Activated CD8-positive, alpha-beta T cell treated with anti-CD3 and anti-CD28 coated beads, Interleukin-2, amount 10 ng/mL, durations not matched to agents 7 days and 5 days (primary cell): ENCODE measurements at regions not wholly inside any gene's neighbourhood (a gene's known extent, or its start where the extent isn't known, plus 50 kb on each side); places are given as distances from the start of the nearest gene placed in this dataset.
"Not testable (repeated sequence)": the region's sequence is repeated elsewhere in the genome, so short reads cannot be mapped to it uniquely, and the experiment has no call there.

Experiments used
- ATAC-seq: fragments of 150-1000 bp; cut with Tn5 transposase; one replicate; pipeline ENCODE4 v1.10.0; 2021; ENCODE audit warnings: moderate library complexity
- CTCF ChIA-PET: fragments of 350-600 bp; sonication (Branson Sonifier 250); formaldehyde crosslinking; loops from one replicate; lab custom pipeline; 2021; ENCODE audit warnings: antibody characterized with exemption; lab: Charles Lee
- POLR2A ChIA-PET: fragments of 350-600 bp; sonication (Branson Sonifier 250); formaldehyde crosslinking; loops from one replicate; lab custom pipeline; 2021; ENCODE audit warnings: antibody characterized with exemption; lab: Charles Lee
- DNase-seq: peaks from one replicate; pipeline ENCODE4 v3.0.0-alpha.2; 2020
- H3K27ac Mint-ChIP-seq: one replicate; pipeline ENCODE4 v1.8.0; 2021; ENCODE audit warnings: mild to moderate bottlenecking, mixed read lengths
- H3K27me3 Mint-ChIP-seq: one replicate; pipeline ENCODE4 v1.8.0; 2021; ENCODE audit warnings: low read depth, mixed read lengths
- H3K36me3 Mint-ChIP-seq: one replicate; pipeline ENCODE4 v1.8.0; 2021; ENCODE audit warnings: low read depth, mixed read lengths
- H3K4me1 Mint-ChIP-seq: one replicate; pipeline ENCODE4 v1.8.0; 2021; ENCODE audit warnings: low read depth, mixed read lengths
- H3K4me3 Mint-ChIP-seq: one replicate; pipeline ENCODE4 v1.8.0; 2021; ENCODE audit warnings: mild to moderate bottlenecking, mixed read lengths
- H3K9me3 Mint-ChIP-seq: one replicate; pipeline ENCODE4 v1.8.0; 2022; ENCODE audit warnings: mixed read lengths; ENCODE audit not compliant: insufficient read depth

- POLR2A ChIA-PET = no interaction called here
- DNase-seq (no peak), ATAC-seq (no peak)
- H3K36me3 Mint-ChIP-seq = no peaks in the 10 kb centered on the region
- H3K27me3 Mint-ChIP-seq = no peaks in the 10 kb centered on the region
- CTCF ChIA-PET = no interaction called here
- H3K4me1 Mint-ChIP-seq = no peaks in the 10 kb centered on the region
- no peak overlapping the region for H3K27ac Mint-ChIP-seq
- H3K4me3 Mint-ChIP-seq = no peak overlapping the region
- peaks cover 5% of the 10 kb centered on the region for H3K9me3 Mint-ChIP-seq
Observed at GRCh38 chr1:190935925-190936324, 458.3 kb upstream of the BRINP3 start.

- ChIA-PET POLR2A (no interaction called here), CTCF (no interaction called here)
- no peaks in the 10 kb centered on the region for H3K27me3 Mint-ChIP-seq
Observed at GRCh38 chr1:190936337-190936736, 458.7 kb upstream of the BRINP3 start.

GRCh38 chr1:190940951-190941350, 463.3 kb upstream of the BRINP3 start:
- ChIA-PET POLR2A (no interaction called here), CTCF (no interaction called here)
- Mint-ChIP-seq H3K4me3 (no peak overlapping the region), H3K27ac (no peak overlapping the region), H3K36me3 (no peaks in the 10 kb centered on the region), H3K9me3 (peaks cover 11% of the 10 kb centered on the region), H3K27me3 (no peaks in the 10 kb centered on the region), H3K4me1 (no peaks in the 10 kb centered on the region)
- no peak for ATAC-seq
- no peak for DNase-seq

More at GRCh38 chr1:190936337-190936736, 458.7 kb upstream of the BRINP3 start:
- Mint-ChIP-seq H3K4me3 (no peak overlapping the region), H3K36me3 (no peaks in the 10 kb centered on the region), H3K27ac (no peak overlapping the region), H3K9me3 (peaks cover 5% of the 10 kb centered on the region), H3K4me1 (no peaks in the 10 kb centered on the region)
- no peak for DNase-seq
- no peak for ATAC-seq

- no peak for ATAC-seq
- DNase-seq = no peak
- H3K36me3 Mint-ChIP-seq = no peaks in the 10 kb centered on the region
- no peak overlapping the region for H3K27ac Mint-ChIP-seq
- H3K9me3 Mint-ChIP-seq = peaks cover 11% of the 10 kb centered on the region
- POLR2A ChIA-PET = no interaction called here
- H3K4me3 Mint-ChIP-seq = no peak overlapping the region
- CTCF ChIA-PET = no interaction called here
- no peaks in the 10 kb centered on the region for H3K27me3 Mint-ChIP-seq
- no peaks in the 10 kb centered on the region for H3K4me1 Mint-ChIP-seq
Observed at GRCh38 chr1:190942475-190942874, 464.8 kb upstream of the BRINP3 start.

GRCh38 chr1:190943722-190944121, 466.1 kb upstream of the BRINP3 start:
- ATAC-seq, CTCF ChIA-PET, H3K4me3 Mint-ChIP-seq, DNase-seq, H3K27me3 Mint-ChIP-seq, H3K27ac Mint-ChIP-seq, H3K36me3 Mint-ChIP-seq, POLR2A ChIA-PET, H3K4me1 Mint-ChIP-seq: not testable (repeated sequence)
- H3K9me3 Mint-ChIP-seq = peaks cover 11% of the 10 kb centered on the region

- no peaks in the 10 kb centered on the region for H3K36me3 Mint-ChIP-seq
- ChIA-PET CTCF (no interaction called here), POLR2A (no interaction called here)
- H3K9me3 Mint-ChIP-seq = peaks cover 11% of the 10 kb centered on the region
- DNase-seq = no peak
- H3K27ac Mint-ChIP-seq = no peak overlapping the region
- H3K4me1 Mint-ChIP-seq = no peaks in the 10 kb centered on the region
- H3K4me3 Mint-ChIP-seq = no peak overlapping the region
- no peak for ATAC-seq
- H3K27me3 Mint-ChIP-seq = no peaks in the 10 kb centered on the region
Observed at GRCh38 chr1:190949939-190950338, 472.3 kb upstream of the BRINP3 start.

- H3K27ac Mint-ChIP-seq = no peak overlapping the region
- ChIA-PET POLR2A (no interaction called here), CTCF (no interaction called here)
- H3K36me3 Mint-ChIP-seq = no peaks in the 10 kb centered on the region
- DNase-seq = no peak
- no peak for ATAC-seq
- no peaks in the 10 kb centered on the region for H3K4me1 Mint-ChIP-seq
- peaks cover 21% of the 10 kb centered on the region for H3K9me3 Mint-ChIP-seq
- no peak overlapping the region for H3K4me3 Mint-ChIP-seq
- H3K27me3 Mint-ChIP-seq = no peaks in the 10 kb centered on the region
Observed at GRCh38 chr1:190957565-190957964, 479.9 kb upstream of the BRINP3 start.

GRCh38 chr1:190963321-190963720, 485.7 kb upstream of the BRINP3 start:
- Mint-ChIP-seq H3K27me3 (no peaks in the 10 kb centered on the region), H3K4me1 (no peaks in the 10 kb centered on the region), H3K9me3 (peaks cover 11% of the 10 kb centered on the region), H3K36me3 (no peaks in the 10 kb centered on the region), H3K27ac (no peak overlapping the region), H3K4me3 (no peak overlapping the region)
- POLR2A ChIA-PET = no interaction called here
- DNase-seq = no peak
- no peak for ATAC-seq
- CTCF ChIA-PET = no interaction called here

GRCh38 chr1:190975827-190976226, 498.2 kb upstream of the BRINP3 start:
- Mint-ChIP-seq H3K27me3 (no peaks in the 10 kb centered on the region), H3K4me1 (no peaks in the 10 kb centered on the region), H3K36me3 (no peaks in the 10 kb centered on the region), H3K27ac (no peak overlapping the region), H3K4me3 (no peak overlapping the region), H3K9me3 (peaks cover 14% of the 10 kb centered on the region)
- ATAC-seq (no peak), DNase-seq (no peak)
- ChIA-PET POLR2A (no interaction called here), CTCF (no interaction called here)

- Mint-ChIP-seq H3K4me1 (no peaks in the 10 kb centered on the region), H3K36me3 (no peaks in the 10 kb centered on the region), H3K27me3 (no peaks in the 10 kb centered on the region), H3K27ac (no peak overlapping the region), H3K9me3 (peaks cover 19% of the 10 kb centered on the region), H3K4me3 (no peak overlapping the region)
- no peak for ATAC-seq
- POLR2A ChIA-PET = no interaction called here
- CTCF ChIA-PET = no interaction called here
- DNase-seq = no peak
Observed at GRCh38 chr1:191002768-191003167, 525.1 kb upstream of the BRINP3 start.

- ChIA-PET CTCF (no interaction called here), POLR2A (no interaction called here)
- Mint-ChIP-seq H3K27me3 (no peaks in the 10 kb centered on the region), H3K4me3 (no peak overlapping the region), H3K9me3 (peaks cover 21% of the 10 kb centered on the region), H3K36me3 (no peaks in the 10 kb centered on the region), H3K27ac (no peak overlapping the region), H3K4me1 (no peaks in the 10 kb centered on the region)
- ATAC-seq (no peak), DNase-seq (no peak)
Observed at GRCh38 chr1:191016765-191017164, 539.1 kb upstream of the BRINP3 start.

GRCh38 chr1:191022856-191023255, 545.2 kb upstream of the BRINP3 start:
- no peaks in the 10 kb centered on the region for H3K36me3 Mint-ChIP-seq
- H3K27ac Mint-ChIP-seq = no peak overlapping the region
- H3K9me3 Mint-ChIP-seq = peaks cover 7% of the 10 kb centered on the region

GRCh38 chr1:191025896-191026642, 548.4 kb upstream of the BRINP3 start:
- Mint-ChIP-seq H3K36me3 (no peaks in the 10 kb centered on the region), H3K27me3 (no peaks in the 10 kb centered on the region), H3K4me1 (no peaks in the 10 kb centered on the region), H3K4me3 (no peak overlapping the region), H3K27ac (no peak overlapping the region), H3K9me3 (peaks cover 15% of the 10 kb centered on the region)
- ChIA-PET CTCF (no interaction called here), POLR2A (no interaction called here)
- ATAC-seq (no peak), DNase-seq (no peak)

More at GRCh38 chr1:191022856-191023255, 545.2 kb upstream of the BRINP3 start:
- H3K27me3 Mint-ChIP-seq = no peaks in the 10 kb centered on the region
- H3K4me3 Mint-ChIP-seq = no peak overlapping the region
- ATAC-seq (no peak), DNase-seq (no peak)
- no peaks in the 10 kb centered on the region for H3K4me1 Mint-ChIP-seq
- CTCF ChIA-PET = no interaction called here
- POLR2A ChIA-PET = no interaction called here
